Upper lobe of left lung (tissue), 4 donors: ENCODE measurements at regions not wholly inside any gene's neighbourhood (a gene's known extent, or its start where the extent isn't known, plus 50 kb on each side); places are given as distances from the start of the nearest gene placed in this dataset.

Experiments
- EP300 ChIP-seq, 4 donors: sonication (generic); formaldehyde crosslinking; IDR thresholded peaks; one replicate each; pipeline ENCODE4 v1.5.1; 2017; ENCODE audit warnings: antibody characterized with exemption in 4 of 4, control low read depth in 2 of 4
- TF ChIP-seq, protein P1 (sequence below), 6 experiments: fragments of 450-650 bp in 4 of 6; fragments of 200-600 bp in 2 of 6; sonication (generic) in 2 of 6; IDR thresholded peaks; one replicate each; pipeline ENCODE4 v1.5.1; 2016 to 2019; ENCODE audit warnings: antibody characterized with exemption in 6 of 6

DNA sequence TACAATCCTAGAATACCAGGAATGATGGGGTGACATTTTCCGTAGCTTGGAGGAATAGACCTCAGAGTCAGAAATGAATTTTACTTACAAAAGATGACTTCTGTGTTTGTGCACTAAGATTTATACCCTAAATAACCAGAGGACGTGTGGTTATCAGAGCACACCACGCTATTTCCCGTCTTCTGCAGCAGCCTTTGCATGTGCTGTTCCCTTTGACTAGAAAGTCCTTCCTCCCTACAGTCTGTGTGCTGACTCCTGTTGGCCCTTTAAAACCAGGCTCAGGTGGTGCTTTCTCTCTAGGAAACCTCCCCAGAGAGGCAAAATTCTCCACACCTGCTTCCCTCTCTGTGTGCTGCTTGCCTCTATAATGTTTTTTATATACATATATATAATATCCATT, 73.3 kb upstream of the SMNDC1 start:
- TF ChIP-seq EP300 (IDR thresholded peaks at IDR 0.05), result no peak
- TF ChIP-seq, protein P1, sequence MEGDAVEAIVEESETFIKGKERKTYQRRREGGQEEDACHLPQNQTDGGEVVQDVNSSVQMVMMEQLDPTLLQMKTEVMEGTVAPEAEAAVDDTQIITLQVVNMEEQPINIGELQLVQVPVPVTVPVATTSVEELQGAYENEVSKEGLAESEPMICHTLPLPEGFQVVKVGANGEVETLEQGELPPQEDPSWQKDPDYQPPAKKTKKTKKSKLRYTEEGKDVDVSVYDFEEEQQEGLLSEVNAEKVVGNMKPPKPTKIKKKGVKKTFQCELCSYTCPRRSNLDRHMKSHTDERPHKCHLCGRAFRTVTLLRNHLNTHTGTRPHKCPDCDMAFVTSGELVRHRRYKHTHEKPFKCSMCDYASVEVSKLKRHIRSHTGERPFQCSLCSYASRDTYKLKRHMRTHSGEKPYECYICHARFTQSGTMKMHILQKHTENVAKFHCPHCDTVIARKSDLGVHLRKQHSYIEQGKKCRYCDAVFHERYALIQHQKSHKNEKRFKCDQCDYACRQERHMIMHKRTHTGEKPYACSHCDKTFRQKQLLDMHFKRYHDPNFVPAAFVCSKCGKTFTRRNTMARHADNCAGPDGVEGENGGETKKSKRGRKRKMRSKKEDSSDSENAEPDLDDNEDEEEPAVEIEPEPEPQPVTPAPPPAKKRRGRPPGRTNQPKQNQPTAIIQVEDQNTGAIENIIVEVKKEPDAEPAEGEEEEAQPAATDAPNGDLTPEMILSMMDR (IDR thresholded peaks at IDR 0.05), result no peak
